Hepatocyte (in vitro differentiated cells): ENCODE measurements at regions not wholly inside any gene's neighbourhood (a gene's known extent, or its start where the extent isn't known, plus 50 kb on each side); places are given as distances from the start of the nearest gene placed in this dataset.
"Not testable (repeated sequence)": the region's sequence is repeated elsewhere in the genome, so short reads cannot be mapped to it uniquely, and the experiment has no call there.

ENCODE experiments used
- DNase-seq: peaks from one replicate; pipeline ENCODE4 v3.0.0-alpha.2; 2016; ENCODE audit warnings: low spot score
- H2AFZ ChIP-seq: fragments of 200-600 bp; sonication (generic); 2 replicates; pipeline ENCODE4 v1.6.0; 2016; ENCODE audit warnings: antibody characterized with exemption, mild to moderate bottlenecking
- H3K27ac ChIP-seq: fragments of 200-600 bp; sonication (generic); 2 replicates; pipeline ENCODE4 v1.5.1; 2016; ENCODE audit warnings: mild to moderate bottlenecking
- H3K27me3 ChIP-seq: fragments of 200-600 bp; sonication (generic); 2 replicates; pipeline ENCODE4 v1.6.1; 2016
- H3K36me3 ChIP-seq: fragments of 200-600 bp; sonication (generic); replicated peaks from 2 replicates; pipeline ENCODE4 v1.5.1; 2016; ENCODE audit warnings: low read depth; ENCODE audit not compliant: insufficient read depth
- H3K4me1 ChIP-seq: fragments of 200-600 bp; sonication (generic); 2 replicates; pipeline ENCODE4 v1.5.1; 2016; ENCODE audit warnings: mild to moderate bottlenecking, moderate library complexity; ENCODE audit not compliant: insufficient read depth
- H3K4me2 ChIP-seq: fragments of 200-600 bp; sonication (generic); 2 replicates; pipeline ENCODE4 v1.6.0; 2016
- H3K4me3 ChIP-seq: fragments of 200-600 bp; sonication (generic); 2 replicates; pipeline ENCODE4 v1.5.1; 2016; ENCODE audit warnings: mild to moderate bottlenecking
- H3K79me2 ChIP-seq: fragments of 200-600 bp; sonication (generic); 2 replicates; pipeline ENCODE4 v1.6.0; 2017; ENCODE audit warnings: mild to moderate bottlenecking
- H3K9me2 ChIP-seq: fragments of 200-600 bp; sonication (generic); replicated peaks from 2 replicates; pipeline ENCODE4 v1.6.0; 2017; ENCODE audit warnings: mild to moderate bottlenecking; ENCODE audit not compliant: insufficient read depth
- H3K9me3 ChIP-seq: fragments of 200-600 bp; sonication (generic); 2 replicates; pipeline ENCODE4 v1.5.1; 2016; ENCODE audit warnings: low read depth, mild to moderate bottlenecking
- H4K20me1 ChIP-seq: fragments of 200-600 bp; sonication (generic); 2 replicates; pipeline ENCODE4 v1.6.0; 2016; ENCODE audit warnings: mild to moderate bottlenecking; ENCODE audit not compliant: insufficient read depth, poor library complexity, severe bottlenecking
- CTCF ChIP-seq: fragments of 200-600 bp; sonication (generic); IDR thresholded peaks from 2 replicates; pipeline ENCODE4 v1.5.1; 2016; ENCODE audit warnings: antibody characterized with exemption, mild to moderate bottlenecking; ENCODE audit not compliant: poor library complexity
- EZH2 ChIP-seq: fragments of 200-600 bp; sonication (generic); IDR thresholded peaks from 2 replicates; pipeline ENCODE4 v1.6.1; 2016; ENCODE audit warnings: antibody characterized with exemption, mild to moderate bottlenecking, borderline replicate concordance
- EZH2phosphoT487 ChIP-seq: fragments of 200-600 bp; sonication (generic); IDR thresholded peaks from one replicate; pipeline ENCODE4 v1.6.1; 2018; ENCODE audit warnings: antibody characterized with exemption, mild to moderate bottlenecking, low read depth, moderate library complexity; ENCODE audit not compliant: unreplicated experiment, severe bottlenecking
- WGBS: methylation state at CpG from one replicate; pipeline ENCODE4 v1.1.6; 2016; ENCODE audit warnings: low lambda C conversion rate; ENCODE audit errors: missing lambda C conversion rate; 5-methylcytosine and 5-hydroxymethylcytosine counted together

GRCh38 chrX:45421806-45422205, 221.1 kb upstream of the DIPK2B start:
- DNase-seq: no peak
- H3K4me3 ChIP-seq: no peak overlapping the region
- no peaks in the 10 kb centered on the region for H3K9me2 ChIP-seq
- H3K4me1 ChIP-seq: no peaks in the 10 kb centered on the region
- H3K79me2 ChIP-seq: no peaks in the 10 kb centered on the region
- H3K4me2 ChIP-seq: no peak overlapping the region
- H4K20me1 ChIP-seq: no peaks in the 10 kb centered on the region
- WGBS: 76% methylated on average over 2 of the region's 2 CpGs
- no peak overlapping the region for H2AFZ ChIP-seq
- H3K27ac ChIP-seq: no peak overlapping the region
- H3K27me3 ChIP-seq: no peaks in the 10 kb centered on the region
- no peaks in the 10 kb centered on the region for H3K9me3 ChIP-seq
- TF ChIP-seq EZH2 (no peak), CTCF (no peak), EZH2phosphoT487 (no peak)
- no peaks in the 10 kb centered on the region for H3K36me3 ChIP-seq

DNA sequence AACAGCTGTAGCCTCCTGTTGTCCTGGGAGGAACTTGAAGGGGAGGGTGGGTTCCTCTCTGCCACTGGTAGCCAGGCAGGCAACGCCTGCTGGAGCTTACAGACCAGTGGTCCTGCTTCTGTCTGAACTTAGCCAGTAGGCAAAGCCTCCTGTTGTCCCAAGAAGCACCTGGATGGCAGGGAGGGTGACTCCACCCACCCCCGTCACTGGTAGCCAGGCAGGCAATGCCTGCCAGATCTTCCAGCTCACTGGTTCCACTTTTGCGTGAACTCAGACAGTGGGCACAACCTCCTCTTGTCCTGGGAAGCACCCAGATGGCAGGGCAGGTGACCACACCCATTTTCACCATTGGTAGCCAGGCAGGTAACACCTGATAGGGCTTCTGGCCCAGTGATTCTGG, 203.5 kb upstream of the DIPK2B start:
- Histone ChIP-seq H2AFZ (no peak overlapping the region), H3K9me3 (no peaks in the 10 kb centered on the region), H3K4me3 (no peak overlapping the region), H3K4me1 (peaks cover 5% of the 10 kb centered on the region), H3K36me3 (no peaks in the 10 kb centered on the region), H3K4me2 (no peak overlapping the region), H3K27ac (no peak overlapping the region), H4K20me1 (no peaks in the 10 kb centered on the region), H3K9me2 (no peaks in the 10 kb centered on the region), H3K27me3 (no peaks in the 10 kb centered on the region), H3K79me2 (no peaks in the 10 kb centered on the region)
- no peak for TF ChIP-seq EZH2phosphoT487
- no peak for TF ChIP-seq CTCF
- TF ChIP-seq EZH2: no peak
- 83% methylated on average over 3 of the region's 3 CpGs for WGBS
- no peak for DNase-seq

DNA sequence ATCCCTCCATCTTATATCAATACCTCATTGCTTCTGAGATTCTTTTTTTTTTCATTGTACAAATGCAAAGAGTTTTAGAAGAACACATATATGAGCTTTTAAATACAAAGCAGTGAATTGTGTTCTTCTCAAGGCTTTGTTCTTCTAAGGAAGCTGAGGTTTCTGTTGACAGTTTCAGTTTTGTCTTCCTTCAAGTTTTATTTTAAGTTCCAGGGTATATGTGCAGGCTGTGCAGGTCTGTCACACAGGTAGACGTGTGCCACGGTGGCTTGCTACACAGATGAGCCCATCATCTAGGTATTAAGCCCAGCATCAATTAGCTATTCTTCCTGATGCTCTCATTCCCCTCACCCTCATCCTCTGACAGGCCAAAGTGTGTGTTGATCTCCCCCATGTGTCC, 201.2 kb upstream of the DIPK2B start:
- H3K27ac ChIP-seq: no peak overlapping the region
- WGBS: 30% methylated on average over 2 of the region's 2 CpGs

GRCh38 chrX:45400951-45401725, 200.5 kb upstream of the DIPK2B start:
- not testable (repeated sequence) for H2AFZ ChIP-seq, H3K4me1 ChIP-seq, H3K9me2 ChIP-seq, H3K4me3 ChIP-seq, H3K27me3 ChIP-seq, H3K4me2 ChIP-seq, H3K79me2 ChIP-seq, H3K9me3 ChIP-seq, H3K36me3 ChIP-seq, DNase-seq, H4K20me1 ChIP-seq
- 54% methylated on average over 8 of the region's 8 CpGs for WGBS
- peak overlapping the region; percentile 54 for H3K27ac ChIP-seq

More for the DNA sequence above, 201.2 kb upstream of the DIPK2B start:
- TF ChIP-seq CTCF: no peak
- TF ChIP-seq EZH2: no peak
- no peak for TF ChIP-seq EZH2phosphoT487
- no peak for DNase-seq
- Histone ChIP-seq H3K9me2 (no peaks in the 10 kb centered on the region), H3K9me3 (no peaks in the 10 kb centered on the region), H3K4me3 (no peak overlapping the region), H2AFZ (no peak overlapping the region), H3K4me1 (peaks cover 5% of the 10 kb centered on the region), H4K20me1 (no peaks in the 10 kb centered on the region), H3K36me3 (no peaks in the 10 kb centered on the region), H3K4me2 (no peak overlapping the region), H3K79me2 (no peaks in the 10 kb centered on the region), H3K27me3 (no peaks in the 10 kb centered on the region)
